Spleen (tissue), 11 donors: ENCODE measurements at regions not wholly inside any gene's neighbourhood (a gene's known extent, or its start where the extent isn't known, plus 50 kb on each side); places are given as distances from the start of the nearest gene placed in this dataset.

ENCODE experiments used
- DNase-seq: peaks from one replicate; pipeline ENCODE4 v3.0.0-alpha.2; 2020
- H3K27ac ChIP-seq, 8 donors: fragments of 200-600 bp; sonication (generic) in 7 of 8; 1 replicate in 4 of 8; 2 replicates in 4 of 8; pipeline versions ENCODE4 v1.5.0 to v1.8.0; 2016 to 2021; ENCODE audit warnings: inconsistent platforms in 4 of 8, mild to moderate bottlenecking in 4 of 8, moderate library complexity in 1 of 8
- H3K27me3 ChIP-seq, 7 donors: fragments of 200-600 bp; sonication (generic) in 6 of 7; replicated peaks in 1 of 7; 1 replicate in 4 of 7; 2 replicates in 3 of 7; pipeline versions ENCODE4 v1.5.0 to v1.8.0; 2016 to 2021; ENCODE audit warnings: inconsistent platforms in 3 of 7, mild to moderate bottlenecking in 1 of 7
- H3K36me3 ChIP-seq, 6 donors: fragments of 200-600 bp; sonication (generic) in 5 of 6; 1 replicate in 4 of 6; 2 replicates in 2 of 6; pipeline versions ENCODE4 v1.5.0 to v1.8.0; 2016 to 2021; ENCODE audit warnings: inconsistent platforms in 2 of 6
- H3K4me1 ChIP-seq, 6 donors: fragments of 200-600 bp; sonication (generic) in 5 of 6; 1 replicate in 3 of 6; 2 replicates in 3 of 6; pipeline versions ENCODE4 v1.5.0 to v1.8.0; 2016 to 2021; ENCODE audit warnings: inconsistent platforms in 3 of 6
- H3K4me3 ChIP-seq, 8 donors: fragments of 200-600 bp; sonication (generic) in 7 of 8; 1 replicate in 4 of 8; 2 replicates in 4 of 8; pipeline versions ENCODE4 v1.5.0 to v1.8.0; 2016 to 2021; ENCODE audit warnings: inconsistent platforms in 4 of 8, mild to moderate bottlenecking in 4 of 8, moderate library complexity in 2 of 8
- H3K9me3 ChIP-seq, 8 donors: fragments of 200-600 bp; sonication (generic) in 7 of 8; 1 replicate in 4 of 8; 2 replicates in 4 of 8; pipeline versions ENCODE4 v1.5.0 to v1.8.0; 2016 to 2021; ENCODE audit warnings: inconsistent platforms in 4 of 8
- POLR2A ChIP-seq, 3 donors: fragments of 450-650 bp; IDR thresholded peaks; one replicate each; pipeline ENCODE4 v1.5.1; 2017; ENCODE audit warnings: antibody characterized with exemption in 3 of 3, mild to moderate bottlenecking in 1 of 3
- POLR2AphosphoS5 ChIP-seq, 3 donors: sonication (generic); formaldehyde crosslinking; IDR thresholded peaks; one replicate each; pipeline ENCODE4 v1.5.1; 2017; ENCODE audit warnings: antibody characterized with exemption in 3 of 3
- WGBS, 5 donors: extraction: QIAGEN DNeasy Blood & Tissue Kit in 3 of 5; methylation state at CpG; one replicate each; pipeline versions ENCODE4 v1.1.5 to v1.1.7; 2013 to 2018; 5-methylcytosine and 5-hydroxymethylcytosine counted together
- intact Hi-C: fragments of 100-400 bp; cut with DNase I; formaldehyde crosslinking; loops from one replicate; pipeline ENCODE4 v1.15.0; 2023; ENCODE audit warnings: low total_unique reads
- TF ChIP-seq, protein P1 (sequence below), 11 experiments: fragments of 200-600 bp in 7 of 11; fragments of 450-650 bp in 4 of 11; sonication (generic) in 4 of 11; IDR thresholded peaks in 8 of 11; conservative IDR thresholded peaks in 3 of 11; 1 replicate in 7 of 11; 2 replicates in 4 of 11; pipeline versions ENCODE4 v1.4.0 to v1.8.0; 2016 to 2021; ENCODE audit warnings: antibody characterized with exemption in 11 of 11, inconsistent platforms in 4 of 11, mild to moderate bottlenecking in 1 of 11
- donor health status: healthy with polysubstance abuse.
- donor health status: DM: no; HTN: no; CAD: no; lungs with moderate emphysema.
- donor health status: DM: no; HTN: no; CAD: no.
- donor health status: Bipolar disorder and iron deficiency.
- donor health status: healthy.
- donor health status: DM: no; HTN: no; CAD: no.
- donor health status: DM: yes; HTN: yes; CAD: no.

DNA sequence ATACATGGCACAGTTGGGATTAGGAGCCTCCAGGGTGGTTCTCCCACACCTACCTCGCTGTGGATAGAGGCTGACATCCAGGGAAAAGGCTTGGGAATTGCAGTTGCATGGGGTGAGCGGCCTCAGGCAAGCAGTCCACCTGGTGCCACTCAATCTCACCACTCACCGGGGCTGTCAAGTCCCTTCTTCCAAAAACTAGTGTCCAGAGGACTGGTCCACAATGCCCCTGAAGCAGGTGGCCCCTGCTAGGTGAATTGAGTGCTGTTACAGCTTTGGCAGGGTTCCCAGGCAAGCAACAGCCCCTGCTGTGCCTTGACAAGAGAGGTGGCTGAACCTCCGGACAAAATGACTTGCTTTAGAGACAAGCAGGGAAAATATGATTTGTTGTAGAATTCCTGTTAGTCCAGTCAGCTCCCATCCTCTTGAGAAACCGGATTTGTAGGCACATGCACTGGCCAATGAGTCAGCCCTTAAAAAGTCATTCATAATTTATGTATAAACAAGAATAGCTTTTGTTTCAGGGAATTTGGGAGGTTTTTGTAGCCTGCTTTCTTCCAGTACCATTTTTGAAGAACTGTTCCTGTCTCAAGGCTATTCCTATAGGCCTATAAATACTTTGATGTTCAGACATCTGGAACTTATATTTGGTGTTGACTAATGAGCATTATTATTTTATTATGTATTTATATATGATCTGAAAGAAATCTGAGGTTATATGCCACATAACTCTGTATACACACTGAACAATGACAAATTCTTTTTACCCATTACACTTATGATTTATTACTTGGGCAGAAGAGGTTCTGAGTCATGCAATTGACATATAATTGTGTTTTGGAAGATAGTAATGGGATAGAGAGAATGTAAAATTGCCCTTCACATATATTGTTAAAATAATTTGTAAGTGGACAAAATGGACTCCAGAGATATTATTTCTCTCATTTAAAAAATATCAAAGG, 411.1 kb downstream of the ACTL7B start:
- Histone ChIP-seq H3K27ac (no peak overlapping the region), H3K27me3 (no peaks in the 10 kb centered on the region), H3K36me3 (no peaks in the 10 kb centered on the region), H3K9me3 (no peaks in the 10 kb centered on the region), H3K4me3 (no peak overlapping the region), H3K4me1 (no peaks in the 10 kb centered on the region)
- 66 to 81% (median 71%) methylated on average over 5 of the region's 5 CpGs for WGBS, 5 donors
- no peak for DNase-seq
- TF ChIP-seq POLR2AphosphoS5 (IDR thresholded peaks at IDR 0.05) (no peak), POLR2A (IDR thresholded peaks at IDR 0.05) (no peak)
- TF ChIP-seq, protein P1, sequence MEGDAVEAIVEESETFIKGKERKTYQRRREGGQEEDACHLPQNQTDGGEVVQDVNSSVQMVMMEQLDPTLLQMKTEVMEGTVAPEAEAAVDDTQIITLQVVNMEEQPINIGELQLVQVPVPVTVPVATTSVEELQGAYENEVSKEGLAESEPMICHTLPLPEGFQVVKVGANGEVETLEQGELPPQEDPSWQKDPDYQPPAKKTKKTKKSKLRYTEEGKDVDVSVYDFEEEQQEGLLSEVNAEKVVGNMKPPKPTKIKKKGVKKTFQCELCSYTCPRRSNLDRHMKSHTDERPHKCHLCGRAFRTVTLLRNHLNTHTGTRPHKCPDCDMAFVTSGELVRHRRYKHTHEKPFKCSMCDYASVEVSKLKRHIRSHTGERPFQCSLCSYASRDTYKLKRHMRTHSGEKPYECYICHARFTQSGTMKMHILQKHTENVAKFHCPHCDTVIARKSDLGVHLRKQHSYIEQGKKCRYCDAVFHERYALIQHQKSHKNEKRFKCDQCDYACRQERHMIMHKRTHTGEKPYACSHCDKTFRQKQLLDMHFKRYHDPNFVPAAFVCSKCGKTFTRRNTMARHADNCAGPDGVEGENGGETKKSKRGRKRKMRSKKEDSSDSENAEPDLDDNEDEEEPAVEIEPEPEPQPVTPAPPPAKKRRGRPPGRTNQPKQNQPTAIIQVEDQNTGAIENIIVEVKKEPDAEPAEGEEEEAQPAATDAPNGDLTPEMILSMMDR (IDR thresholded peaks at IDR 0.05 in 8 of 11, conservative IDR thresholded peaks at IDR 0.05 in 3 of 11) = no peak
- intact Hi-C loops = no loop called here

GRCh38 chr9:108443741-108444140, 412.0 kb downstream of the ACTL7B start:
- Histone ChIP-seq H3K27ac (no peak overlapping the region), H3K27me3 (no peaks in the 10 kb centered on the region), H3K4me3 (no peak overlapping the region), H3K9me3 (no peaks in the 10 kb centered on the region), H3K4me1 (no peaks in the 10 kb centered on the region), H3K36me3 (no peaks in the 10 kb centered on the region)
- DNase-seq = no peak
- TF ChIP-seq POLR2A (IDR thresholded peaks at IDR 0.05) = no peak
- TF ChIP-seq POLR2AphosphoS5 (IDR thresholded peaks at IDR 0.05) = no peak
- TF ChIP-seq, protein P1 (IDR thresholded peaks at IDR 0.05 in 8 of 11, conservative IDR thresholded peaks at IDR 0.05 in 3 of 11) = no peak
- WGBS, 5 donors = 60 to 73% (median 63%) methylated on average over 3 of the region's 3 CpGs
- intact Hi-C loops = no loop called here

- Histone ChIP-seq H3K36me3 (no peaks in the 10 kb centered on the region), H3K27ac (no peak overlapping the region), H3K4me1 (no peaks in the 10 kb centered on the region), H3K4me3 (no peak overlapping the region), H3K9me3 (no peaks in the 10 kb centered on the region), H3K27me3 (no peaks in the 10 kb centered on the region)
- TF ChIP-seq POLR2AphosphoS5 (IDR thresholded peaks at IDR 0.05) (no peak), POLR2A (IDR thresholded peaks at IDR 0.05) (no peak)
- intact Hi-C loops = no loop called here
- WGBS, 5 donors = 59 to 76% (median 70%) methylated on average over 6 of the region's 6 CpGs
- DNase-seq = no peak
Measured at GRCh38 chr9:108443019-108443633, 412.7 kb downstream of the ACTL7B start.

DNA sequence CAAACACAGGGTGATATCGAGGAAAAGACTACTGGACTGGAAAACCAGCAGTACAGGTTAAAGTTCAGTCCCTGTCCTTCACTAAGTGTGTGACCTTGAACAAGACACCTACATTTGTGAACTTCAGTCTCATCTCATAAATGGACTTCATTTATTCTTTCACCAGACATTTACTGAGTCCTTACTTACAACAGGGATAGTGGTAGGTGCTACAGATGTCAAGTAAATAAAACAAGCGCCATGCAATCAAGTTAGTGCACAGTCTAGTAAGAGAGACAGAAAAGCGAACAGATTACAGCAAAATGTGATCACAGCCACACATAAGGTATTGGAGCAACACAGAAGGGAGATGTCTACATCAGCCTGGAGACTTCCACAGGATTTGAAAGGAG, 413.2 kb downstream of the ACTL7B start:
- H3K4me1 ChIP-seq = no peaks in the 10 kb centered on the region
- intact Hi-C loops = no loop called here
- 87 to 92% (median 90%) methylated on average over 3 of the region's 3 CpGs for WGBS, 5 donors

More for the DNA sequence above, 413.2 kb downstream of the ACTL7B start:
- Histone ChIP-seq H3K9me3 (no peaks in the 10 kb centered on the region), H3K36me3 (no peaks in the 10 kb centered on the region), H3K27me3 (no peaks in the 10 kb centered on the region), H3K4me3 (no peak overlapping the region), H3K27ac (no peak overlapping the region)
- no peak for DNase-seq
- TF ChIP-seq, protein P1 (IDR thresholded peaks at IDR 0.05 in 8 of 11, conservative IDR thresholded peaks at IDR 0.05 in 3 of 11) = no peak
- TF ChIP-seq POLR2A (IDR thresholded peaks at IDR 0.05) (no peak), POLR2AphosphoS5 (IDR thresholded peaks at IDR 0.05) (no peak)
